ENCODE measurements at regions not wholly inside any gene's neighbourhood (a gene's known extent, or its start where the extent isn't known, plus 50 kb on each side); places are given as distances from the start of the nearest gene placed in this dataset.

DNA sequence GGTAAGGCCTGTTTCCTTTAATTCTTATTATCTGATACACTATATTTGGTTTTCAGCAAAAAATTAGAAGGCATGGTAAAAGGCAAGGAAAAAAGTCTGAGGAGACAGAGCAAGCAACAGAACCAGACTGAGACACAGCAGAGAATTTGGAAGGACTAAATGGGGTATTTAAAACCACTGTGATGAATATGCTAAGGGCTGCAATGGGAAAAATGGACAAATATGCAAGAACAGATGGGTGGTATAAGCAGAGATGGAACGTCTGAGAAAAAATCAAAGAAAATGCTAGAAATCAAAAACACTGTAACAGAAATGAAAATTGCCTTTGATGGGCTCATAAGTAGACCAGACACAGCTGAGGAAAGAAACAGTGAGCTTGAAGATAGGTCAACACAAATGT, 50.8 kb upstream of the NSMCE3 start:
- H3K27ac ChIP-seq = no peak overlapping the region
- no peaks in the 10 kb centered on the region for H3K27me3 ChIP-seq
- no peak overlapping the region for H3K4me3 ChIP-seq
- H3K36me3 ChIP-seq = no peaks in the 10 kb centered on the region
- H3K4me1 ChIP-seq (ENCODE audit: low read depth) = peaks cover 4% of the 10 kb centered on the region
- no peak for DNase-seq (ENCODE audit: low read depth in 1 of 2, low spot score in 1 of 2)
- no peaks in the 10 kb centered on the region for H3K9me3 ChIP-seq (ENCODE audit: low read depth)
- TF ChIP-seq, protein P1, sequence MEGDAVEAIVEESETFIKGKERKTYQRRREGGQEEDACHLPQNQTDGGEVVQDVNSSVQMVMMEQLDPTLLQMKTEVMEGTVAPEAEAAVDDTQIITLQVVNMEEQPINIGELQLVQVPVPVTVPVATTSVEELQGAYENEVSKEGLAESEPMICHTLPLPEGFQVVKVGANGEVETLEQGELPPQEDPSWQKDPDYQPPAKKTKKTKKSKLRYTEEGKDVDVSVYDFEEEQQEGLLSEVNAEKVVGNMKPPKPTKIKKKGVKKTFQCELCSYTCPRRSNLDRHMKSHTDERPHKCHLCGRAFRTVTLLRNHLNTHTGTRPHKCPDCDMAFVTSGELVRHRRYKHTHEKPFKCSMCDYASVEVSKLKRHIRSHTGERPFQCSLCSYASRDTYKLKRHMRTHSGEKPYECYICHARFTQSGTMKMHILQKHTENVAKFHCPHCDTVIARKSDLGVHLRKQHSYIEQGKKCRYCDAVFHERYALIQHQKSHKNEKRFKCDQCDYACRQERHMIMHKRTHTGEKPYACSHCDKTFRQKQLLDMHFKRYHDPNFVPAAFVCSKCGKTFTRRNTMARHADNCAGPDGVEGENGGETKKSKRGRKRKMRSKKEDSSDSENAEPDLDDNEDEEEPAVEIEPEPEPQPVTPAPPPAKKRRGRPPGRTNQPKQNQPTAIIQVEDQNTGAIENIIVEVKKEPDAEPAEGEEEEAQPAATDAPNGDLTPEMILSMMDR (IDR thresholded peaks at IDR 0.05; ENCODE audit: low read depth, low read length) = no peak

DNA sequence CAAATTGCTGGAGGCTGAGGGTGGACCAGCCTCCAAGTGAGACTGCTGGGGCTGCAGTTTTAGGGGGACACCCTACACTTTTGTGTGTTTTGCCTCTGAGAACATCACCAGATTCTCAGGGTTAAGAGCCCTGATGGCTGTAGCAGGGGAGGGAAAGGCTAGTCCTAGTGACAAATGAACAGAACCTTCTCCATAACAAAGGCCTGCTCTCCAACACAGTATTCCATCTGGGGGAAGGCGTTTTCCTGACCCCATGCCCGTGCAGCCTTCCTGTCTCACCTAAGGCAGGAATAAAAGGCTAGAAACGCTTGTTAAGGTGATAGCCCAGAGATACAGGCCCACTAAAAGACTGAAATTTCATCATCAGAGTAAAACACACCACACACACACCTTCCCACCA, 50.2 kb upstream of the NSMCE3 start:
- Histone ChIP-seq H3K9me3 (ENCODE audit: low read depth) (no peaks in the 10 kb centered on the region), H3K27ac (no peak overlapping the region), H3K4me3 (no peak overlapping the region), H3K4me1 (ENCODE audit: low read depth) (peaks cover 4% of the 10 kb centered on the region), H3K36me3 (no peaks in the 10 kb centered on the region), H3K27me3 (no peaks in the 10 kb centered on the region)
- TF ChIP-seq, protein P1 (IDR thresholded peaks at IDR 0.05; ENCODE audit: low read depth, low read length) = no peak
- no peak for DNase-seq (ENCODE audit: low read depth in 1 of 2, low spot score in 1 of 2)

Measured in cardiac muscle cell (in vitro differentiated cells and primary cell).